Activated CD4-positive, alpha-beta T cell treated with anti-CD3 and anti-CD28 coated beads for 36 hours (primary cell): ENCODE measurements at regions not wholly inside any gene's neighbourhood (a gene's known extent, or its start where the extent isn't known, plus 50 kb on each side); places are given as distances from the start of the nearest gene placed in this dataset.
A peak's percentile ranks its signal among the peaks of the same experiment; 100 is the strongest.
"Not testable (repeated sequence)": the region's sequence is repeated elsewhere in the genome, so short reads cannot be mapped to it uniquely, and the experiment has no call there.

ENCODE experiments used
- ATAC-seq: fragments of 200-7000 bp; cut with Tn5 transposase; one replicate; pipeline ENCODE4 v1.10.0; 2021; ENCODE audit warnings: mild to moderate bottlenecking, moderate library complexity
- CTCF ChIA-PET: fragments of 350-600 bp; sonication (Branson Sonifier 250); formaldehyde crosslinking; loops from one replicate; lab custom pipeline; 2021; ENCODE audit warnings: antibody characterized with exemption; lab: Charles Lee
- POLR2A ChIA-PET: fragments of 350-600 bp; sonication (Branson Sonifier 250); formaldehyde crosslinking; loops from one replicate; lab custom pipeline; 2021; ENCODE audit warnings: antibody characterized with exemption, inconsistent platforms; lab: Charles Lee
- DNase-seq: peaks from one replicate; pipeline ENCODE4 v3.0.0-alpha.2; 2020
- H3K27ac Mint-ChIP-seq: one replicate; pipeline ENCODE4 v1.8.0; 2021; ENCODE audit warnings: mixed read lengths
- H3K27me3 Mint-ChIP-seq: one replicate; pipeline ENCODE4 v1.8.0; 2021; ENCODE audit warnings: mixed read lengths
- H3K36me3 Mint-ChIP-seq: one replicate; pipeline ENCODE4 v1.8.0; 2021; ENCODE audit warnings: low read depth, mixed read lengths
- H3K4me1 Mint-ChIP-seq: one replicate; pipeline ENCODE4 v1.8.0; 2021; ENCODE audit warnings: mixed read lengths
- H3K4me3 Mint-ChIP-seq: one replicate; pipeline ENCODE4 v1.8.0; 2021; ENCODE audit warnings: mild to moderate bottlenecking, moderate library complexity, mixed read lengths
- H3K9me3 Mint-ChIP-seq: one replicate; pipeline ENCODE4 v1.8.0; 2021; ENCODE audit warnings: low read depth, mixed read lengths
- intact Hi-C, 2 experiments: fragments of 100-400 bp; cut with DNase I in 1 of 2; cut with micrococcal nuclease in 1 of 2; formaldehyde crosslinking; loops; one replicate each; pipeline versions ENCODE4 v1.14.2 to v1.15.1; 2022 to 2024; cut with DNase I, micrococcal nuclease

GRCh38 chr4:132495267-132495812, 653.8 kb upstream of the PCDH10 start:
- H3K27ac Mint-ChIP-seq, H3K36me3 Mint-ChIP-seq, H3K27me3 Mint-ChIP-seq, ATAC-seq, POLR2A ChIA-PET, H3K4me3 Mint-ChIP-seq, CTCF ChIA-PET, H3K9me3 Mint-ChIP-seq, DNase-seq, H3K4me1 Mint-ChIP-seq, intact Hi-C loops: not testable (repeated sequence)

- intact Hi-C loops: no loop called here
- Mint-ChIP-seq H3K27ac (no peak overlapping the region), H3K36me3 (no peaks in the 10 kb centered on the region), H3K9me3 (peaks cover 2% of the 10 kb centered on the region), H3K27me3 (no peaks in the 10 kb centered on the region), H3K4me3 (no peak overlapping the region), H3K4me1 (peaks cover 2% of the 10 kb centered on the region)
- CTCF ChIA-PET: no interaction called here
- no peak for ATAC-seq
- no peak for DNase-seq
- POLR2A ChIA-PET: no interaction called here
These were observed 650.9 kb upstream of the PCDH10 start for GRCh38 chr4:132498215-132498614.

- POLR2A ChIA-PET: no interaction called here
- intact Hi-C loops: no loop called here
- Mint-ChIP-seq H3K27me3 (no peaks in the 10 kb centered on the region), H3K9me3 (peaks cover 2% of the 10 kb centered on the region), H3K4me1 (peaks cover 2% of the 10 kb centered on the region), H3K36me3 (no peaks in the 10 kb centered on the region), H3K27ac (no peak overlapping the region), H3K4me3 (no peak overlapping the region)
- peak; percentile 81 for ATAC-seq
- CTCF ChIA-PET: no interaction called here
- DNase-seq: no peak
These were observed 647.0 kb upstream of the PCDH10 start for GRCh38 chr4:132502096-132502552.

GRCh38 chr4:132504438-132504837, 644.7 kb upstream of the PCDH10 start:
- Mint-ChIP-seq H3K27me3 (no peaks in the 10 kb centered on the region), H3K27ac (no peak overlapping the region), H3K9me3 (no peaks in the 10 kb centered on the region), H3K36me3 (no peaks in the 10 kb centered on the region), H3K4me1 (peaks cover 2% of the 10 kb centered on the region), H3K4me3 (no peak overlapping the region)
- ChIA-PET CTCF (no interaction called here), POLR2A (no interaction called here)
- DNase-seq (no peak), ATAC-seq (no peak)
- intact Hi-C loops: no loop called here

- intact Hi-C loops: no loop called here
- no peak for DNase-seq
- ChIA-PET POLR2A (no interaction called here), CTCF (no interaction called here)
- no peaks in the 10 kb centered on the region for H3K9me3 Mint-ChIP-seq
- no peaks in the 10 kb centered on the region for H3K27me3 Mint-ChIP-seq
- peaks cover 2% of the 10 kb centered on the region for H3K4me1 Mint-ChIP-seq
- no peaks in the 10 kb centered on the region for H3K36me3 Mint-ChIP-seq
- H3K4me3 Mint-ChIP-seq: no peak overlapping the region
- H3K27ac Mint-ChIP-seq: no peak overlapping the region
- ATAC-seq: no peak
These were observed 642.5 kb upstream of the PCDH10 start for GRCh38 chr4:132506568-132506967.

GRCh38 chr4:132513491-132513890, 635.6 kb upstream of the PCDH10 start:
- H3K9me3 Mint-ChIP-seq: peaks cover 4% of the 10 kb centered on the region
- no peak for ATAC-seq
- CTCF ChIA-PET: no interaction called here

GRCh38 chr4:132526652-132527051, 622.4 kb upstream of the PCDH10 start:
- Mint-ChIP-seq H3K9me3 (no peaks in the 10 kb centered on the region), H3K4me3 (no peak overlapping the region), H3K4me1 (no peaks in the 10 kb centered on the region), H3K36me3 (no peaks in the 10 kb centered on the region), H3K27me3 (no peaks in the 10 kb centered on the region), H3K27ac (no peak overlapping the region)
- POLR2A ChIA-PET: no interaction called here
- ATAC-seq: no peak
- CTCF ChIA-PET: no interaction called here
- intact Hi-C loops: no loop called here
- no peak for DNase-seq

More at GRCh38 chr4:132513491-132513890, 635.6 kb upstream of the PCDH10 start:
- intact Hi-C loops: no loop called here
- no peaks in the 10 kb centered on the region for H3K36me3 Mint-ChIP-seq
- H3K4me3 Mint-ChIP-seq: no peak overlapping the region
- H3K4me1 Mint-ChIP-seq: no peaks in the 10 kb centered on the region
- POLR2A ChIA-PET: no interaction called here
- H3K27me3 Mint-ChIP-seq: no peaks in the 10 kb centered on the region
- no peak for DNase-seq
- H3K27ac Mint-ChIP-seq: no peak overlapping the region

GRCh38 chr4:132527817-132528216, 621.3 kb upstream of the PCDH10 start:
- intact Hi-C loops: no loop called here
- no peak overlapping the region for H3K27ac Mint-ChIP-seq

GRCh38 chr4:132530861-132531260, 618.2 kb upstream of the PCDH10 start:
- no peak for DNase-seq
- Mint-ChIP-seq H3K4me3 (no peak overlapping the region), H3K4me1 (no peaks in the 10 kb centered on the region), H3K27ac (no peak overlapping the region), H3K36me3 (no peaks in the 10 kb centered on the region), H3K27me3 (no peaks in the 10 kb centered on the region), H3K9me3 (no peaks in the 10 kb centered on the region)
- CTCF ChIA-PET: no interaction called here
- POLR2A ChIA-PET: no interaction called here
- no peak for ATAC-seq
- intact Hi-C loops: no loop called here

More at GRCh38 chr4:132527817-132528216, 621.3 kb upstream of the PCDH10 start:
- Mint-ChIP-seq H3K27me3 (no peaks in the 10 kb centered on the region), H3K36me3 (no peaks in the 10 kb centered on the region), H3K9me3 (no peaks in the 10 kb centered on the region), H3K4me3 (no peak overlapping the region), H3K4me1 (no peaks in the 10 kb centered on the region)
- CTCF ChIA-PET: no interaction called here
- DNase-seq (no peak), ATAC-seq (no peak)
- POLR2A ChIA-PET: no interaction called here

GRCh38 chr4:132540268-132540667, 608.8 kb upstream of the PCDH10 start:
- ChIA-PET POLR2A (no interaction called here), CTCF (no interaction called here)
- Mint-ChIP-seq H3K4me3 (no peak overlapping the region), H3K36me3 (no peaks in the 10 kb centered on the region), H3K27me3 (no peaks in the 10 kb centered on the region), H3K4me1 (no peaks in the 10 kb centered on the region), H3K9me3 (peaks cover 2% of the 10 kb centered on the region), H3K27ac (no peak overlapping the region)
- no peak for ATAC-seq
- no peak for DNase-seq
- intact Hi-C loops: no loop called here

- POLR2A ChIA-PET: no interaction called here
- ATAC-seq: no peak
- Mint-ChIP-seq H3K27ac (no peak overlapping the region), H3K4me3 (no peak overlapping the region), H3K27me3 (no peaks in the 10 kb centered on the region), H3K9me3 (peaks cover 2% of the 10 kb centered on the region), H3K4me1 (no peaks in the 10 kb centered on the region), H3K36me3 (no peaks in the 10 kb centered on the region)
- no peak for DNase-seq
- intact Hi-C loops: no loop called here
- CTCF ChIA-PET: no interaction called here
These were observed 608.3 kb upstream of the PCDH10 start for GRCh38 chr4:132540797-132541196.

GRCh38 chr4:132542228-132542627, 606.9 kb upstream of the PCDH10 start:
- no peak overlapping the region for H3K4me3 Mint-ChIP-seq
- DNase-seq (no peak), ATAC-seq (no peak)
- H3K27me3 Mint-ChIP-seq: no peaks in the 10 kb centered on the region
- ChIA-PET CTCF (interaction anchor here (0.8 kb wide), 1 partner anchor 248 kb away, joined by 3 read pairs; no protein-coding TSS in a partner anchor), POLR2A (no interaction called here)
- no peaks in the 10 kb centered on the region for H3K36me3 Mint-ChIP-seq
- H3K4me1 Mint-ChIP-seq: no peaks in the 10 kb centered on the region
- H3K9me3 Mint-ChIP-seq: peaks cover 3% of the 10 kb centered on the region
- no peak overlapping the region for H3K27ac Mint-ChIP-seq
- intact Hi-C loops: no loop called here
